ENCODE measurements at regions not wholly inside any gene's neighbourhood (a gene's known extent, or its start where the extent isn't known, plus 50 kb on each side); places are given as distances from the start of the nearest gene placed in this dataset.

- no peak for DNase-seq
Measured at GRCh38 chr11:128231845-128232410, 355.4 kb downstream of the ETS1 start.

GRCh38 chr11:128227466-128227865, 359.9 kb downstream of the ETS1 start:
- DNase-seq = no peak

DNA sequence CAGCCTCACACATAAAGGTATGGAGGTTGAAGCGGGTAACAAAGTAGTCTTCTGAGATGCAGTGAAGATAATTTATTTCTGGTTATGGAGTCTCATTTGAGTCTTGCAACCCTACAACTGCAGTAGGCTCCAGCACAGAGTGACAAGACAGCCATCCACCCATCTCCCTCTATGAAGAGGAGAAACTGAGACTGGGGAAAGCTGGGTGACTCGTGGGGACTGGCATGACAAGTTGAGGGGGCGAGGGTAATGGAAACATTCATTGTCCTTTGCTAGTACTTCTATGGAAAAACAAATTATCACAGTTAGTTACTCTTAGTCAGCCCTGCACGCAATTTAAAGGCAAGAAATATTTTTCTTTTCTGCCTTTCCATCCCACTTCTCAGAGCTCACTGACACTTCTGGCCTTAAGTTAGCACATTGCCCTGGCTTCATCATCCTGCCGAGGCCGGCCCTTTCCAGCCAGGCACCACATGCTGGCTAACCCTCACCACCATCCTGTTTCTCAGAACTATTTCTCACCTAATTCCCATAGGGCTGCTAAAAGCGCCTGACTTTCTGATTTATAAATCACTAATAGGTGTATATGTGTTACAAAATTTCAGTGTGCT, 361.1 kb downstream of the ETS1 start:
- no peak for DNase-seq

- DNase-seq = no peak
Measured at GRCh38 chr11:128222245-128222884, 365.0 kb downstream of the ETS1 start.

- DNase-seq = no peak
Measured at GRCh38 chr11:128219731-128220120, 367.6 kb downstream of the ETS1 start.

DNA sequence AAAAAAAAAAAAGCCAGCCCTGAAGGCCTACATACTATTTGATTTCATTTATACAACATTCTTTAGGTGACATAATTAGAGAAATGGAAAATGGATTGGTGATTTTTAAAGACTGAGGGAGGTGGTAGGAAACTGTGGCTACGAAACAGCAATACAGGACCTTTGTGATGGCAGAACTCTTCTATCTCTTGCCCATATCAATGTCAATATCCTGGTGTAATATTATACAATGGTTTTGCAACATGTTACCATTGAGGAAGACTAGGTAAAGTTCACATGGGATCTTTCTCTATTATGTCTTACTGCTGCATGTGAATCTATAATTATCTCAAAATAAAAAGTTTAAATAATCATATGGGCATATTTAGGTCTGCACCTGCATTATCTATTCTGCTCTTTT, 371.2 kb downstream of the ETS1 start:
- no peak for DNase-seq

DNA sequence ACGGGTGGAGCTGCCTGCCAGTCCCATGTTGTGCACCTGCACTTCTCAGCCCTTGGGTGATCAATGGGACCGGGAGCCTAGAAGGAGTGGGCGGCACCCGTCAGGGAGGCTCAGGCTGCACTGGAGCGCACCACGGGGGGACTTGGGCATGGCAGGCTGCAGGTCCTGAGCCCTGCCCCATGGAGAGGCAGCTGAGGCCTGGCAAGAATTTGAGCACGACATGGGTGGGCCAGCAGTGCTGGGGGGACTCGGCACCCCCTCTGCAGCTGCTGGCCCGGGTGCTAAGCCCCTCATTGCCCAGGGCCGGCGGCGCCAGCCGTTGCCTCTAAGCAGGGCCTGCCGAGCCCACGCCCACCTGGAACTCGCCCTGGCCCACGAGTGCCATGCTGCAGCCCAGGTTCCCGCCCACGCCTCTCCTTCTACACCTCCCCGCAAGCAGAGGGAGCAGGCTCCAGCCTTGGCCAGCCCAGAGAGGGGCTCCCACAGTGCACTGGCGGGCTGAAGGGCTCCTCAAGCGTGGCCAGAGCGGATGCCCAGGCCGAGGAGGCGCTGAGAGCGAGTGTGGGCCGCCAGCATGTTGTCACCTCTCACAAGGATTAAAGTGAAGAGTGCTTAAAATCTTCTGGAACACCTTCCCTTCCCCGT, 372.0 kb downstream of the ETS1 start:
- DNase-seq = no peak

DNA sequence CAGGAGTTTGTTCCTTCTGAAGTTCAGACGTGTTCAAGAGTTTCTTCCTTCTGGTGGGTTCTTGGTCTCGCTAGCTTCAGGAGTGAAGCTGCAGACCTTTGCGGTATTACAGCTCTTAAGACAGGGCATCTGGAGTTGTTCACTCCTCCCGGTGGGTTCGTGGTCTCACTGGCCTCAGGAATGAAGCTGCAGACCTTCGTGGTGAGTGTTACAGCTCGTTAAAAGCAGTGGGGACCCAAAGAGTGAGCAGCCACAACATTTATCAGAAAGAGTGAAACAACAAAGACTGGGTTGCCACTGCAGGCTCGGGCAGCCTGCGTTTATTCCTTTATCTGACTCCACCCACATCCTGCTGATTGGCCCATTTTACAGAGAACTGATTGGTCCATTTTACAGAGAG, 373.1 kb downstream of the ETS1 start:
- DNase-seq = no peak

GRCh38 chr11:128213461-128213860, 373.9 kb downstream of the ETS1 start:
- DNase-seq = no peak

DNA sequence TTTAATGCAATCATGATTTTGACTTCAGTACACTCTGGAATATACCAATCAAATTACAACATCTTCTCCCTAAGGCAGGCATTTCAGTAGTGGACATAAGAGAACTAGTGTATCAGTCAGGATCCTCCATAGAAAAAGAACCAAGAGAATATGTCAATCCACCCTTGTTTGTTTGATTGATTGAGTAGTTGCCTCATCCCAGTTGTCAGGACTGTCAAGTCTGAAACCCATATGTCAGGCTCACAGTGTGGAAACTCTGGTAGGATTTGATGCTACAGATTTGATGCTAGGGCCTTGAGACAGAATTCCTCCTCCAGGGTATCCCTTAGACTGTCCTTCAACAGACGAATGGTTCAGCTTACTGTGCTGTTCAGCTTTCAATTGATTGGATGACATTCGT, 375.0 kb downstream of the ETS1 start:
- DNase-seq = no peak

GRCh38 chr11:128210148-128210940, 377.0 kb downstream of the ETS1 start:
- no peak for DNase-seq

GRCh38 chr11:128209138-128209435, 378.3 kb downstream of the ETS1 start:
- DNase-seq = no peak

DNA sequence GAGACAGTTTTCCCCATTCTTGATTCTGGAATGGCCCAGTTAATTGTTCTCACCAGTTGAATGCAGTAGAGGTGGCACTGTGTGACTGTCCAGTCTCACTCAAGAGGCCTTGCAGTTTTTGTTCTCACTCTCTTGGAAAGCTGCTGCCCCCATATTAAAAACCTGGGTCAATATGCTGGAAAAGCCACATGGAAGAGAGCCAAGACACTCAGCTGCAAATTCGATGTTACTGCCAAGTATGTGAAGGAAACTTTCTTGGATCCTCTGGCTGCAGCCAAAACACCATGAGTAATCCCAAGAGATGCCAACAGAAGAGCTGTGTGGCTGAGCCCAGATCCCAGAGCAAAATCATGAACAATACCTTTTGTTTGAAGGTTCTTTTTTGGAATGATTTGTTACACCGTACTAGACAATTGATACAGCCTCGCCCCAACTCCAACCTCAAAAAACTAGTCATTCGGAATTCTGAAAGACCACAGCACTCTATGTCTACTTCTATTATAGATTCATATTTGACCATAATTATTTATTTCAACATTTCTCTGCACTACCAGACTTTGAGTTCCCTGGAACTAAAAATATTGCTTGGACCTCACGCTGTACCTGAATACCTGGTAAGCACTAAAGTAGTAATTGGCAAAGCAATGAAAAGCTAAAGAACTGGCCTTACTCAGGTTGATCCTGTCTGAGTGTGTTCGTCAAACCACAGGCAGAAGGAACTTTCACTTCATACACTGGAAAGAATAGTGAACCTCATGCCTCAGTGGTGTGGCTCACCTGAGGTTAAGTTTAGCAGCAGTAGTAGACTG, 378.8 kb downstream of the ETS1 start:
- peak in 15 of 58 donors; percentile 1 to 48 (median 10) for DNase-seq

- DNase-seq = no peak
Measured at GRCh38 chr11:128207861-128208321, 379.5 kb downstream of the ETS1 start.

DNA sequence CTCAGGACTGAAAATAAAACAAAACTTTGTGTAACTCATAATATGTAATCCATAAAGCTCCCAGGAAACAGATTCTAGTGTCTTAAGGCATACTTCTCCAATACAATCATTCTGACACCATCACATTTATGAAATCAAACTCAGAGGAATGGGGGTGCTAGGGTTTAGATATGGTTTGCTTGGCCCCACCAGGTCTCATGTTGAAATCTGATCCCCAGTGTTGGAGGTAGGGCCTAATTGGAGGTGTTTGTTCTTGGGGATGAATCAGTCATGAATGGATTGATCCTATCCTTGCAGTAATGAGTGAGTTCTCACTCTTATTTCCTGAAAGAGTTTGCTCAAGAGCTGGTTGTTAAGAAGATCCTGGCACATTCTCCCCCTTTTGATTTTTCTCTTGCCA, 380.9 kb downstream of the ETS1 start:
- no peak for DNase-seq

- DNase-seq = no peak
Measured at GRCh38 chr11:128205796-128206195, 381.6 kb downstream of the ETS1 start.

DNA sequence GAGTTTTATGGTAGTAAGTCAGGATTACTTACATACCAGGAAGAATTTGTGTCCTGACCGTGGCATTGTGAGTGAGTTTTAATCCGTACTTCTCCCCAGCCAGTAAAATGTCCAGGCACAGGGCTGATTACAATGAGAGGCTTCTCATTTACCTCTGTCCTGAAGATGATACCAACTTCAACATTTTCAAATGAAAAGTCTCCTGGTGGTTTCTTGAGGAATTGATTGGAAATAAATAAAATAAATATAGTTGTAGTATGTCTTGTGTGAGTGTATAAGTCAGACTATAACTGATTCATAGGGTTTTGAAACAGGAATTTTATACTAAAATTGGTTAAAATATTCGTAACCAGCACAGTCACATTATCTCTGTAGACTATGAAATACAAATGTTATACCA, 382.5 kb downstream of the ETS1 start:
- no peak for DNase-seq

- no peak for DNase-seq
Measured at GRCh38 chr11:128201801-128202200, 385.6 kb downstream of the ETS1 start.

- DNase-seq = no peak
Measured at GRCh38 chr11:128201009-128201408, 386.3 kb downstream of the ETS1 start.

DNA sequence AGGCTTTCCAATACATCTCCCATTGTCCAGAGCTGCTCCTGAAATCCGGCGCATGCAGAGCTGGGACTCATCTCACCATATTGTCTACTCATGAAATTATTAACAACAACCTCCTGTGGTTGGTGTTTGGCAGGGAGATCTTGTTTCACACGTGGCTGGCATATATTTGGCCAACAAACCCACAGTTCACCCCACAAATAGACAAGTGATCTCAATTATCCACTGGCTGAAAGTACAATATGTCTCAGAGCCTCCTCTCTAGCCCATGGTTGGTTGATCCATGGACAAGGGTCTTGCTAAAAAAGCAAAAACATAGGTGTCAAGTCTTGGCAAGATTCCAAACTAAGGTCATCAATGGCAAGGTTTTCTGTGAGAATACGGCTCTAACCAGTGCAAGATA, 386.9 kb downstream of the ETS1 start:
- DNase-seq = no peak

GRCh38 chr11:128198216-128198772, 389.1 kb downstream of the ETS1 start:
- no peak for DNase-seq
